NCI-H82 treated with DMSO at 0.1 percent for 48 hours (cell line): ENCODE measurements at regions not wholly inside any gene's neighbourhood (a gene's known extent, or its start where the extent isn't known, plus 50 kb on each side); places are given as distances from the start of the nearest gene placed in this dataset.
A peak's percentile ranks its signal among the peaks of the same experiment; 100 is the strongest.

Experiments used
- DNase-seq: peaks from one replicate; lab custom pipeline; 2025; ENCODE audit not compliant: unreplicated experiment; lab: John Stamatoyannopoulos, UW

DNA sequence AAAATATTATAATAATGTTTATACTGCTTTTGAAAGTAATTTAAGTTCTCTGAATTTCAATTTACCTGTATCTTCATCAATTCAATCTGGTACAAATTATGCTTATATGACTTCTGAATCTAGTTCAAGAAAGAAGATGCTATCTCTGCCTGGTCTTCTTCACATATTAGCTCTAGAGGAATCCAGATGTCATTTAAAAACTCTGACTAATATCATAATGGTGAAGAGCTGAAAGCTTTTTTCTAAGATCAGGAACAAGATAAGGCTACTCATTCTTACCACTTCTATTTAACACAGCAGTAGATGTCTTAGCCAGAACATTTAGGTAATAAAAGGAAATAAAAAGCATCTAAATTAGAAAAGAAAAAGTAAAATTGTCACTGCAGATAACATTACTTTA, 636.1 kb downstream of the ARAP2 start:
- DNase-seq: no peak

DNA sequence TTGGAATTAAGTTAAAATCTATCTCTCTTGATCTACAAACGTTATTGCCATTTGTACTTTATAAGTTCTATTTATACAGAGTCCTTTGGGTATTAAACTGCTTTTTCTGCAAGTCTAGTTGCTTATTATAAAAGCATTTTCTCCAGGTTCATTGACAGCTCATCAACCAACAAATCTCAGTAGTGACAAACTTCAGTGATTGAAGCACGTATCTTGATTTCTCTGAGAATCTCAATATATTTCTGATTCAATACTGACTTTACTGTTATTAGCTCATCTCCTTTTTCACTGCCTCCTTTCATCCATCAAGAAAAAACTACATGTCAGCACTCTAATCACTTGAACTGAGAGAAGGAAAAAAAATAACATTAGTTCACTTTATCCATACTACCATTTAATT, 630.2 kb downstream of the ARAP2 start:
- no peak for DNase-seq

DNA sequence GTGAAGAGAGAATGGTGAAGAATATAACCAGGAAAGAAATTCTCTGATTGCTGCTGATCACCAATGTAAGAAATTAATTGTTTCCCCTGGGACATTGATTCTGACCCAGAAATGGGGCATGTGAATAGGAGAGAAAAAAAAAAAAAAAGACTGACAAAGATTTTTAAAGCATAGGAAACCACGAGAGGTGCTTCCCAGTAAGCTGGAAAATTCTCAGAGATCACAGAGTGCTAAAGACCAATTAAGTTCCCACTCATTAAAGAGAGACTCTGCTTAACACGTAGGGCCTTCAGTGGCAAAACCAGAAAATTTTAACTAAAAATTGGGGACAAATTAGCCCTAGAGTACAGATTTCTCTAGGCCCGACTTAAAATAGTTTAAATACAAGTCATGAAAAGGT, 604.4 kb downstream of the ARAP2 start:
- DNase-seq: no peak

DNA sequence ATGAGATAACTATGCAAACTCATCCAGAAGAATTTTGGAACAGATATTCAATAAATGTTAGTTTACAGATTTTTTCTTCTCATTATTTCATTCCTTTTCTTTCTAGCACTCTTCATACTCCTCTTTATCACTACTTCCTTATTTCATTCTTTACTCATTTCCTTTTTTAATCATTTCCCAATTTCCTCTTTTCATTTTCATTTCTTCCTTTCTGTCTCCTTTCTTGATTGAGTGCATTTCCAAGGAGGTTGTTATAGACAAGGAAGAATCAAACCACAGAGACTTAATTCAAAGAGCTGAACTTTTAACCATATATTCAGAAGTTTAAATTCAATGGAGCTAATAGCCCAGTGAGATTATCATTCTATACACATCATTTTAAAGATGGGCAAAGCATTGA, 600.7 kb downstream of the ARAP2 start:
- no peak for DNase-seq

DNA sequence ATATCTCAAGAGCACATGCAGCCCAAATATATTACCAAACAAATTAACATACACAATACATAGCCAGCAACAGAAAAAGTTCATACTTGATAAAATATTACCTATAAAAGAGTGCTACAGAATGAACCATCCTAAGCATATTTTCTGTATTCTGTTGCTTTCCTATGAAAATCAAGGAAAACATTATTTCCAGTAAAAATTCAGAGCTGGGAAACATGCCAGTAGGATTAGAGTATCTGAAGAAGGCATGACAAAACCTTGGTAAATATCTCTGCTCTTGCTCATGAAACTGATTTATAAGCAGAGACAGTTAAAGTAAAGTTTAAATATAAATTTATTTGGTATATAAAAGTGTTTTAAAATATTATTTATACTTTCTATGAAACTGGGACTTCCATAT, 599.7 kb downstream of the ARAP2 start:
- no peak for DNase-seq

DNA sequence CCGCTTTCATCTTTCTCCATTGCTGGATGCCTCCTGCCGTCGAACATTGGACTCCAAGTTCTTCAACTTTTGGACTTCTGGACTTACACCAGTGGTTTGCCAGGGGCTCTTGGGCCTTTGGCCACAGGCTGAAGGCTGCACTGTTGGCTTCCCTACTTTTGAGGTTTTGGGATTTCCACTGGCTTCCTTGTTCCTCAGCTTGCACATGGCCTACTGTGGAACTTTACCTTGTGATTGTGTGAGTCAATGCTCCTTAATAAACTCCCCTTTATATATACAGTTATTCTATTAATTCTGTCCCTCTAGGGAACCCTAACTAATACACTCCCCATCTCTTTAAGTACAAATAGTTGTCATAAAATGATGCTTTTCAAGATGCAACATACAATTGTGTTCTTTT, 595.3 kb downstream of the ARAP2 start:
- DNase-seq: no peak

DNA sequence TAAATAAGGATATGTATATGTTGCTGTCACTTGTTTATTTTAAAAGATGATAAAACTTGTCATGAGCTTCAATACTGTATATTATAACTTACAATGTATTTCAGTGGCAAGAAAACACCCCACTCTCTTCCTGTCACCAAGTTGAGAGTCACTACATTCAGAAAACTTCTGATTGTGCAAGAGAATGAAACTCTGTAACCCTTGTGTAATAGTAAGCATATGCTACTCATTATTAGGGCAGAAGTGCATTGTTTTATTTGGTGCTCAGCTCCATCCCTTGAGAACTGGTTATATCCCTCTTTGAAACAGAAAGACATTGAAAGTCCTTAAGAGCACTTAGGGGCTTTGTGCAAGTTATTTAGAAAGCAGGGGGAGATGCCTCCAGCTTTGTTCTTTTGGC, 594.5 kb downstream of the ARAP2 start:
- no peak for DNase-seq

DNA sequence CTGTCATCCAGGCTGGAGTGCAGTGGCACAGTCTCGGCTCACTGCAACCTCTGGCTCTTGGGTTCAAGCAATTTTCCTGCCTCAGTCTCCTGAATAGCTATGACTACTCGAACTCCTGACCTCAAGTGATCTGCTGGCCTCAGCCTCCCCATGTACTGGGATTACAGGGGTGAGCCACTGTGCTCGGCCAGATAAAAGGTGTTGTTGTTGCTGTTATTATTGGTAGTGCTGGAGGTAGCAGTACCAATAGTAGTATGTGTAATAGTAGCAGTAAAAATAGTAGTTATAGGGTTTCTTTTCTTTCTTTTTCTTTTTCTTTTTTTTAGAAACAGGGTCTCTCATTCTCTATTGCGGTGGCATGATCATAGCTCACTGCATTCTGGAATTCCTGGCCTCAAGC, 592.1 kb downstream of the ARAP2 start:
- DNase-seq: no peak

DNA sequence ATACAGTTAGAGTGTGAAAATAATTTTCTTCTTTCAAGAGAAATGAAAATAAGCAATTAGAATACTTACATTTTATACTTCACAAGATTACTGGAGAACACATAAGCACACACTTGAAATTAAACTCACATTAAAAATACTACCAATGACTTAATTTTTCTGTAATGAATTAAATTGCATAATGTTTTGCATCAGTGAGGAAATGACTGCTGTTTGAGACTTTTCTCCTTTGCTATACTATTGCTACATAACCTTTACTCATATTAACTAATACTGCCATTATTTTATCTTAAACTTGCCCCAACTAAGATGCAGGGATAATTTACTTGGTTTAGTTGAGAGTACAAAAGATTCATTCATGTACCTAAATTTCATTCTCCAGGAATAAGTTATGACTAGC, 590.9 kb downstream of the ARAP2 start:
- no peak for DNase-seq

DNA sequence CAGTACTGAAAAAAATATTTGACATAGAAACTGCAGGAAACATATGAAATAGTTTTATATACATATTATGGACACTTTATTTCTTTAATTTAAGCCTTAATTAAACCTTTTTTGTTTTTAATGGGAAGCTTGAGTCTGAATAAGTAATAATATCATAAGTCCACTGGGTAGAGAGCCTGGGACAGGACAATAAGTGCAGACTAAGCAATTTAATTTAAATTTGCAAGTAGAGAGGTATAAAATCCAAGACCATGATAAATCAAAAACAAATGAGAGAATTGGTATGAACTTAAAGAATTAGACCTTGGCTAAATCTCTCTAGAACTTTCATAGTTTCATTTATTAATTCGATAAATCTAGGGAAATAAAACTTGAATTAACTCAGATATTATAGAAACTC, 571.2 kb downstream of the ARAP2 start:
- no peak for DNase-seq

DNA sequence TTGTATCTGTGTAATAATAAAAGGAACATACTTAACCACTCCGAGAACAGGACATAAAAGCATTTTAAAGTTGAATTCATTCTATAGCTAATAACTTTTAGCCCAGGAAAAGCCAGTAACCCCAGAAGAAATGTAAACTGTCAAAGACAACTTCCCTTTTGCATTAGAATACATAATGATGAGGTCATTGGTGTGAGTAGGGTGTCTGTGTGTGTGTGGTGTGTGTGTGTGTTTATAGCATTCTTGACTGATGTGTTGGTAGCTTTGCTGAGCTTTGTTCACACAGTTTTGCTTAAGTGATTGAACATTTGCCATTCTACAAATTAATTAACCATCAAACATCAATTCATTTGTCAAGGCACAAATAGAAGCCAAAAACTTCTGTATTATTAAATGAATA, 559.6 kb downstream of the ARAP2 start:
- DNase-seq: no peak

DNA sequence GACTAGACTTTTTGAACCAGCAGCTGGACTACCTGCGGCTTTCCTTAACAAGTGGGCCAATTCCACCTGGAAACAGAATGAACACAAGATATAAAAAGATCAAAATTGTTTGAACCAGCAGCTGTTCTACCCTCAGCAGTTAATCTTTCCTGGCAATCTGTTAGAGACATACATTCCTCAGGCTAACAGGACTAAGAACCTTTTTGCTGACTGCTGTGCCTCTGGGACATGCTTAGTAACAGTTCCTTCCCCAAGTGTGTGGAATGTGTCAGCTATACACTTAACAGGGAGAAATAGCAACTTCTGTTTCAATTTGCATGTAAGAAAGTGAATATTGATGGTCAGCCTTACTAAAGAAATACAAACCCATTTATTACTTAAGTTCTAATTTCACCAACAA, 554.4 kb downstream of the ARAP2 start:
- no peak for DNase-seq

DNA sequence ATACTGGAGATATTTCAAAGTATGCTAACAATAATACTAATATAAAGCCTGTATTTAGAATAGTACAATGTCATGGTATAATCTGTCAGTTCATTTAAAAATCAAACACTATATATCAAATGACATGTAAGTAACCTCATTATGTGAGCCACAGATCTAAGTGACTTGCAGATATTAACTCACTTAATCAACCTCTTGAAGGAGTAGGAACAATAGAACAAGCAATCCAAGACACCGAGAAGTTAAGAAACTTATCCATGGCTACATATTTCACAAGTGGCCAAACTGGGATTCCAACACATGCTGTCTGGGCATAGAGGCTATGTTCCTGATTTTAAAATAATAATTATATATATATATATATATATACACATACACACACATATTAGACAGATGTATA, 554.0 kb downstream of the ARAP2 start:
- DNase-seq: no peak

DNA sequence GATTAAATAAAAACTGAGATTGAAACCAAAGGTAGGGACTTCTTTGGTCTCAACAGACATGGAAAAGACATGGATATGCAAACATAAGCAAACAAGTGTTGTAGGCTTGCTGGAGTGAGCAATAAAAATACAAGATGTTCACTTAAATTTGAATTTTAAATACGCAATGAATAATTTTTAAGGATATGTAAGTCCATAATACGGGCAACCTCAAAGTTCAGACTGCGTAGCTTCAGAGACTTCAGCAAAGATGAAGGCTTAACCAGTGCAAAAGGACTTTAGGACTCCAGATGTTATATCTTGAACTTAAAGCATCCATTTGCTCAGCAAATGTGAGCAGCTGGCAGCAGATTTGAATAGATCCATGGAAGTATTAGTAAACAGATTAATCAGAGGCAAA, 549.3 kb downstream of the ARAP2 start:
- DNase-seq: no peak

DNA sequence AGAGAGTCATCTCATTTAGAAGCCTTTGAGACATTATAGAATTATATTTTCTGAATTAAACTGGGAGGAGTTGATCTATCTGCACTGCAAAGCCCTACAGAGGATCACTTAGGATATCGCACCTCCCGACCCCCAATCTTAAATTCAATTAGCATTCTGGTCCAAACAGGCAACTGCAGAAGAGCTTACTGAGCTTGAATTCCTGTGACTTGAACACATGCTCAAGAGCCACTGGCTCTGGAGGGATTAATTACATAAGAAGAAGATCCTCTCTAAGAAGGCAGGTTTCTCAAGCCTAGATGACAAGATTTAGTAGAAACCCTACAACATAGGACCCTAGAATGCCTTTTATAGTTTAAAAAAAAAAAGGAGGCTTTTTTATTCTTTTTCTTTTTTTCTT, 548.9 kb downstream of the ARAP2 start:
- peak; percentile 51 for DNase-seq

DNA sequence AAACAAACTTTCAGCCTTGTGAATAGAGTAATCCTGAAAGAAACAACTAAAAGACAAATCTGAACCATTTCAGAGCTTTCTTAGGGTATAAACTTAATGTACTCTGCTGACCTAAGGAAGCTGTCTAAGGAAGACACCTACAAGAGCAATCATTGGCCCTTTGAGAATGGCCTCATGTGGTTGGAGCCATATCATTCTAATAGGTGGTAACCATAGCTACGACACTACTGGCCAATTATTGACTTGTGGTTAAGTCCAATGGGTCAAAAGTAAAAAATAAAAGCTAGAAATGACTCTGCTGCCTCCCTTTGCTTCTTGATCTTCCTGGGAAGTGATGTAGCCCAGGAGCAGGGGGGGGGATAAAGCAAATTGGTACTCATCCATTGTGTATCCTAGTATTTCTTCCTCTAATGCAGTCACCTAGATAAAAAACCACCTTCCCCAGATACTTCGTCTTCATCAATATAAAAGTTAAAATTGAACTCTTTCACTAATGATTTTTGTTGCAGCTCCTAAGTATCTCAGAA, 547.0 kb downstream of the ARAP2 start:
- no peak for DNase-seq

DNA sequence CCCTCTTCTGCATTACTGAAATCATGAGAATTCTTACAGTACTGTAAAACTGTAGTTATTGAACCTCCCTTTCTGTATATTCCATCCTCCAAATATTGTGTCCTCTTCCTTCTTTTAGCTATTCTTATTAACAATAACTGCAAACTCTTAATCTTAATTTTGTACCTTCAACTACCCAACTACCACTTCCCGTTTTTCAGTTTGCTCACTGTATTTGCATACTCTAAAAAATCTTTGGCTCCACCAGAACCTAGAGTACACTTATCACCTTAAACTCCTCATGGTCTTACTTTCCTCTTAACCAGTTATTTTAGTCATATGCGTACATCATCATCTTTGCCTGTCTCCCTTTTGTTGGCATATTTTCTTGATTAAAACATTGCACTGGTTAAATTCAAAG, 543.7 kb downstream of the ARAP2 start:
- no peak for DNase-seq

DNA sequence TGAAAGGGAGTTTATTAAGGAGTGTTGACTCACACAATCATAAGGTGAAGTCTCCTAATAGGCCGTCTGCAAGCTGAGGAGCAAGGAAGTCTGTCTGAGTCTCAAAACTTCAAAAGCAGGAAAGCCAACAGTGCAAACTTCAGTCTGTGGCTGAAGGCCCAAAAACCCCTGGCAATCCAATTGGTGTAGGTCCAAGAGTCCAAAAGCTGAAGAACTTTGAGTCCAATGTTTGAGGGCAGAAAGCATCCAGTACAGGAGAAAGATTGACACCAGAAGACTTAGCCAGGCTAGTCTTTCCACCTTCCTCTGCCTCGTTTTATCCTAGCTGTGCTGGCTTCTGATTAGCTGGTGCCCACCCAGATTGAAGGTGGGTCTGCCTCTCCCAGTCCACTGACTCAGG, 535.2 kb downstream of the ARAP2 start:
- DNase-seq: no peak

DNA sequence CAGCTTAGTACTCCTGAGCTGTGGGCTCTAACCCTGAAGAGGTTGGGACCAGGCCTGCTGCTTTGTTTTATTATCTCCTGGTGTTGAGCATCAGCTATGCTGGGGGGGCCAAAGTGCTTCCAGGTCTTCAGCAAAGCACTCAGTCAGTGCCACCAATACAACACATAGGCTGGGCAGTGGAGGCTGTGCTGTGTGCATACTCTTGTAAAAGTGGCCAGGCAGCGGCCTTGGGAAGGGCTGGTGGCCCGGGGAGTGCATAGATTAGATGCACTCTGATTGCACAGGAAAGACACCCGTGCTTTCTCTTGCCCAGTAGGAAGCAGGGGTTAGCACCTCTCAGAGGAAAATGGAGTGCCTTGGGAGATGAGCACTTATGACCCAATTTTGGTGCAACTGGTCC, 534.0 kb downstream of the ARAP2 start:
- no peak for DNase-seq

DNA sequence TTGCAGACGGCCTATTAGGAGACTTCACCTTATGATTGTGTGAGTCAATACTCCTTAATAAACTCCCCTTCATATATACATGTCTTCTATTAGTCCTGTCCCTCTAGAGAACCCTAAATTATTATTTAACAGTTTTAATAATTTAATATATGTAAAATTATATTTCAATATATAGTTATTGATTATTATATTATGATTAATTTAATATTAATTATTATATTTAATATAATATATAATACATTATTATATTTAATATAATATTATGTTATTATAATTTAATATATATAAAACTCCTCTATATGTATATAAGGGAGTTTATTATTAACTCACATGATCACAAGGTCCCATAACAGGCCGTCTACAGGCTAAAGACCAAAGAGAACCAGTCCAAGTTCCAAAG, 533.2 kb downstream of the ARAP2 start:
- DNase-seq: no peak

DNA sequence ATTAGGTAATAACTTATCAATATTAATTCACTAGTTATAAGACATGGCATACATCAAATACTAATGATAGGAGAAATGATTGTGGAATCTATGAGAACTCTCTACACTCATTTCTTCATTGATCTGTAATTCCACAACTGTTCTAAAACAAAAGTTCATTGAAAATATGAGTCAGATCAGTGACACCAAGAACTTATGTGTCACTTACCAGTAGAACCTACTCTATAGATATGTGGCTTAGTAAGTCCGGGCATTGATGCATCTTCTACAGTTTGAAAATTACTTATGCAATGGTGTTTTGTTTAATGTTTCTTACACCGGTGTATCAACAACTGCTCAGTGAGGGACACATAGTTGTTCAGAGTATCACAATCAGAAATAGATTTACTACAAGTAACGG, 520.3 kb downstream of the ARAP2 start:
- no peak for DNase-seq

DNA sequence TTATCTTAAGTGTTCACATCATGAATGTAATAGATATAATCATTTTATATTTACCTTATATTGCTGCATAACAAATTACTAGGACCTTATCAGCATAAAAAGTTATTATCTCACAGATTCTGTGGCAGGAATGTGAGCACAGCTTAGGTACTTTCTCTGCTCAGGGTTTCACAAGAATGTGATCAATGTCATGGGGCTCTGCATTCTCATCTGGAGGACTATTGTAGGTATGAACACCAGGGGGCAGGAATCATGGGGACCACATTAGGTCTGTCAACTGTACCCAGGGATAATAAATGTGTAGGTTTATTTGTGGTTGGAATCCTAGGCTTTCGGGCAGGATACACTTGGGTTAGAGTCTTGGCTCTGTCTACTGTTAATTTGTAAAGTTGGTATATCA, 519.2 kb downstream of the ARAP2 start:
- no peak for DNase-seq

DNA sequence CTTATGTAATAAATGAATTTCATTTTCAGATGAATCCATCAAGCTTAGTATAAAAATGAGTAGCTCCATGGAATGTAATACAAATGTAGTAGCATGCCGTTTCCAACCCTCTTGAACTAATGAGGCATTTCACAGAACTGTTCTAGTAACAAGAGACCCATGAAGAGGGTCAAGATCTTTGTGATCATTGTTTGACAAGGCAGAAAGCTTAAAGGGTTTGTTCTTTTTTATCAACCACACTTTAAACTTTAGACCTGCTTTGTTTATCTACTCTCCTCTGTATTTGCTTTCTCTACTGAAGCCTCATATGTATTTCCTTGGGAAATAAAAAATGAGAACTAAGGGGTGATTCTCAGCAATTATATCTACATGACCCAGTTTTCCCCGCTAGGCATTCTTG, 513.9 kb downstream of the ARAP2 start:
- no peak for DNase-seq
